IPS-15b (cell line): ENCODE measurements at regions not wholly inside any gene's neighbourhood (a gene's known extent, or its start where the extent isn't known, plus 50 kb on each side); places are given as distances from the start of the nearest gene placed in this dataset.

Experiments
- H3K27me3 ChIP-seq: one replicate; pipeline ENCODE4 v1.6.1; 2013; ENCODE audit warnings: low read length; ENCODE audit not compliant: control insufficient read depth, insufficient read depth
- H3K36me3 ChIP-seq: one replicate; pipeline ENCODE4 v1.6.1; 2013; ENCODE audit warnings: low read length; ENCODE audit not compliant: control insufficient read depth, insufficient read depth
- H3K4me1 ChIP-seq: one replicate; pipeline ENCODE4 v1.6.1; 2013; ENCODE audit warnings: mild to moderate bottlenecking, low read length; ENCODE audit not compliant: control insufficient read depth, insufficient read depth
- H3K4me3 ChIP-seq: one replicate; pipeline ENCODE4 v1.5.1; 2013; ENCODE audit warnings: low read depth, low read length
- H3K9ac ChIP-seq: one replicate; pipeline ENCODE4 v1.6.1; 2013; ENCODE audit warnings: low read depth, mild to moderate bottlenecking, low read length
- H3K9me3 ChIP-seq: one replicate; pipeline ENCODE4 v1.6.1; 2013; ENCODE audit warnings: mild to moderate bottlenecking, low read length; ENCODE audit not compliant: control insufficient read depth, insufficient read depth

- Histone ChIP-seq H3K9me3 (no peaks in the 10 kb centered on the region), H3K36me3 (no peaks in the 10 kb centered on the region), H3K27me3 (no peaks in the 10 kb centered on the region), H3K9ac (no peak overlapping the region), H3K4me1 (no peaks in the 10 kb centered on the region), H3K4me3 (no peak overlapping the region)
Observed at GRCh38 chr14:40410708-40411107, 978.5 kb upstream of the FBXO33 start.

GRCh38 chr14:40402957-40403356 is 970.7 kb upstream of the FBXO33 start:
- H3K36me3 ChIP-seq, result no peaks in the 10 kb centered on the region
- no peak overlapping the region for H3K9ac ChIP-seq
- no peaks in the 10 kb centered on the region for H3K4me1 ChIP-seq
- no peaks in the 10 kb centered on the region for H3K27me3 ChIP-seq
- no peaks in the 10 kb centered on the region for H3K9me3 ChIP-seq
- H3K4me3 ChIP-seq, result no peak overlapping the region

GRCh38 chr14:40398981-40399380 is 966.7 kb upstream of the FBXO33 start:
- no peaks in the 10 kb centered on the region for H3K9me3 ChIP-seq
- H3K36me3 ChIP-seq, result no peaks in the 10 kb centered on the region
- H3K4me3 ChIP-seq, result no peak overlapping the region
- no peaks in the 10 kb centered on the region for H3K27me3 ChIP-seq
- no peaks in the 10 kb centered on the region for H3K4me1 ChIP-seq
- no peak overlapping the region for H3K9ac ChIP-seq

GRCh38 chr14:40394634-40395340 is 962.6 kb upstream of the FBXO33 start:
- no peaks in the 10 kb centered on the region for H3K36me3 ChIP-seq
- no peaks in the 10 kb centered on the region for H3K9me3 ChIP-seq
- no peaks in the 10 kb centered on the region for H3K27me3 ChIP-seq
- no peak overlapping the region for H3K4me3 ChIP-seq
- no peak overlapping the region for H3K9ac ChIP-seq
- H3K4me1 ChIP-seq, result no peaks in the 10 kb centered on the region

GRCh38 chr14:40393143-40393542 is 960.9 kb upstream of the FBXO33 start:
- H3K36me3 ChIP-seq, result no peaks in the 10 kb centered on the region
- no peaks in the 10 kb centered on the region for H3K9me3 ChIP-seq
- H3K4me1 ChIP-seq, result no peaks in the 10 kb centered on the region
- no peaks in the 10 kb centered on the region for H3K27me3 ChIP-seq
- no peak overlapping the region for H3K9ac ChIP-seq
- no peak overlapping the region for H3K4me3 ChIP-seq

GRCh38 chr14:40386433-40386832 is 954.2 kb upstream of the FBXO33 start:
- Histone ChIP-seq H3K9ac (no peak overlapping the region), H3K36me3 (no peaks in the 10 kb centered on the region), H3K9me3 (no peaks in the 10 kb centered on the region), H3K27me3 (no peaks in the 10 kb centered on the region), H3K4me3 (no peak overlapping the region), H3K4me1 (no peaks in the 10 kb centered on the region)

- Histone ChIP-seq H3K4me1 (no peaks in the 10 kb centered on the region), H3K36me3 (no peaks in the 10 kb centered on the region), H3K27me3 (no peaks in the 10 kb centered on the region), H3K9me3 (no peaks in the 10 kb centered on the region), H3K9ac (no peak overlapping the region), H3K4me3 (no peak overlapping the region)
Observed at GRCh38 chr14:40374221-40374620, 942.0 kb upstream of the FBXO33 start.

- Histone ChIP-seq H3K9ac (no peak overlapping the region), H3K9me3 (no peaks in the 10 kb centered on the region), H3K36me3 (no peaks in the 10 kb centered on the region), H3K4me1 (no peaks in the 10 kb centered on the region), H3K27me3 (no peaks in the 10 kb centered on the region), H3K4me3 (no peak overlapping the region)
Observed at GRCh38 chr14:40371011-40371410, 938.8 kb upstream of the FBXO33 start.

- Histone ChIP-seq H3K9me3 (no peaks in the 10 kb centered on the region), H3K9ac (no peak overlapping the region), H3K36me3 (no peaks in the 10 kb centered on the region), H3K4me1 (no peaks in the 10 kb centered on the region), H3K27me3 (no peaks in the 10 kb centered on the region), H3K4me3 (no peak overlapping the region)
Observed at GRCh38 chr14:40368314-40368713, 936.1 kb upstream of the FBXO33 start.

- Histone ChIP-seq H3K4me1 (no peaks in the 10 kb centered on the region), H3K36me3 (no peaks in the 10 kb centered on the region), H3K4me3 (no peak overlapping the region), H3K9ac (no peak overlapping the region), H3K27me3 (no peaks in the 10 kb centered on the region), H3K9me3 (no peaks in the 10 kb centered on the region)
Observed at GRCh38 chr14:40367717-40368116, 935.5 kb upstream of the FBXO33 start.

- no peaks in the 10 kb centered on the region for H3K27me3 ChIP-seq
- no peaks in the 10 kb centered on the region for H3K9me3 ChIP-seq
- H3K4me1 ChIP-seq, result no peaks in the 10 kb centered on the region
- H3K9ac ChIP-seq, result no peak overlapping the region
- no peaks in the 10 kb centered on the region for H3K36me3 ChIP-seq
- no peak overlapping the region for H3K4me3 ChIP-seq
Observed at GRCh38 chr14:40365305-40365704, 933.1 kb upstream of the FBXO33 start.

- Histone ChIP-seq H3K9ac (no peak overlapping the region), H3K27me3 (no peaks in the 10 kb centered on the region), H3K9me3 (peaks cover 7% of the 10 kb centered on the region), H3K4me1 (no peaks in the 10 kb centered on the region), H3K36me3 (no peaks in the 10 kb centered on the region), H3K4me3 (no peak overlapping the region)
Observed at GRCh38 chr14:40362856-40363255, 930.6 kb upstream of the FBXO33 start.
